ENCODE measurements at regions not wholly inside any gene's neighbourhood (a gene's known extent, or its start where the extent isn't known, plus 50 kb on each side); places are given as distances from the start of the nearest gene placed in this dataset.

DNA sequence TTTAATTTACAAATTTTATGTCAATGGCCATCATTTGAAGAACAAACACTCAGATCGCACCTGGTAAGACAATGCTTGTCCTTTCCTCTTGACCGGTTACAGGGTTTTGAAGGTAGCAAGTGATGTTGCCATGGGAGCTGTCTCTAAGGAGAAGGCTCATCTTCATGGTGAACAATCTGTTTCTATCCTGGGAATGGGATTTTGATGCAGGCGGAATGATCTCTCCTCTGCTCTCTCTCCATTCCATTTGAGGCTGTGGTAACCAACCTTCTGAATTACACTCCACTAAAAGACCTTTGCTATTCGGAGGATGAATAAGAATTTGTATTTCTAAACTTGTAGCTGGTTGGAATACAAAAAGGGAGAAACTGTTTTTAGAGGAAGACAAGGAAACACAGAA lies 57.9 kb upstream of the SLC5A9 start:
- Histone ChIP-seq H3K4me1 (no peaks in the 10 kb centered on the region), H3K27ac (no peak overlapping the region), H3K36me3 (no peaks in the 10 kb centered on the region), H3K9me3 (peaks cover 0 to 19% (median 4%) of the 10 kb centered on the region in 8 donors), H3K27me3 (replicated peaks in 1 of 7) (no peaks in the 10 kb centered on the region), H3K4me3 (no peak overlapping the region)
- intact Hi-C loops (cut with DNase I; ENCODE audit: low total_unique reads) = no loop called here
- TF ChIP-seq, protein P1, sequence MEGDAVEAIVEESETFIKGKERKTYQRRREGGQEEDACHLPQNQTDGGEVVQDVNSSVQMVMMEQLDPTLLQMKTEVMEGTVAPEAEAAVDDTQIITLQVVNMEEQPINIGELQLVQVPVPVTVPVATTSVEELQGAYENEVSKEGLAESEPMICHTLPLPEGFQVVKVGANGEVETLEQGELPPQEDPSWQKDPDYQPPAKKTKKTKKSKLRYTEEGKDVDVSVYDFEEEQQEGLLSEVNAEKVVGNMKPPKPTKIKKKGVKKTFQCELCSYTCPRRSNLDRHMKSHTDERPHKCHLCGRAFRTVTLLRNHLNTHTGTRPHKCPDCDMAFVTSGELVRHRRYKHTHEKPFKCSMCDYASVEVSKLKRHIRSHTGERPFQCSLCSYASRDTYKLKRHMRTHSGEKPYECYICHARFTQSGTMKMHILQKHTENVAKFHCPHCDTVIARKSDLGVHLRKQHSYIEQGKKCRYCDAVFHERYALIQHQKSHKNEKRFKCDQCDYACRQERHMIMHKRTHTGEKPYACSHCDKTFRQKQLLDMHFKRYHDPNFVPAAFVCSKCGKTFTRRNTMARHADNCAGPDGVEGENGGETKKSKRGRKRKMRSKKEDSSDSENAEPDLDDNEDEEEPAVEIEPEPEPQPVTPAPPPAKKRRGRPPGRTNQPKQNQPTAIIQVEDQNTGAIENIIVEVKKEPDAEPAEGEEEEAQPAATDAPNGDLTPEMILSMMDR (IDR thresholded peaks at IDR 0.05 in 8 of 11, conservative IDR thresholded peaks at IDR 0.05 in 3 of 11) = no peak
- TF ChIP-seq POLR2AphosphoS5 (IDR thresholded peaks at IDR 0.05) (no peak), POLR2A (IDR thresholded peaks at IDR 0.05) (no peak)
- DNase-seq = no peak
- 87 to 95% (median 88%) methylated on average over 4 of the region's 4 CpGs for WGBS, 5 donors

DNA sequence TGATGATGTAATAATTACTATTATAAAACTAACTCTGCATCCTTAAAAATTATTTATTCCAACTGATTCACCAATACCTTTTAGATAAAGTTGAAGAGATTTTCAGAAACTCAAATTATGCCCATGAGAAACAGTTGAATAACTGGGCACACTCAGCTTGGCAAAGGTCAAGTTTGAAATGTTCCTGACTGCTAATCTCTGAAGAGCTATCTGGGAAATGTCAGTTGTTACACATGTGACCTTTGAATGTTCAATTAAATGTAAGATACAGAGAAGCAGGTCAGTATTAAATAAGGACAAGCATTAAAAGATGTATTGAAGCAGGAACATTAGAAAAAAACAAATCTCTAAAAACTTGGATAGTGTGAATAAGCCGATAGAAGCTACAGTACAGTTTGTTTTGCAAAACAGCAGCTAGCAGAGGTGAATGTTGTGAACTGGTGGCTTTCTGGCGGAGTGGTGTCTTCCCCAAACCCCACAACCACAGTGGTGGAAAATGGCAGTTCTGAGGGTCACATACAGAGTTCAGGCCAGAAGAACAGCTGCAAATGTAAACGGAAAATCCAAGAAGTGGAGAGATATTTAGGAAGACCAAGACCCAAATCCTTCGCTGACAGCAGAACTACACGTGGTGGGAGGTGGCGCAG lies 61.9 kb upstream of the SLC5A9 start:
- DNase-seq = no peak
- Histone ChIP-seq H3K4me3 (no peak overlapping the region), H3K27me3 (replicated peaks in 1 of 7) (no peaks in the 10 kb centered on the region), H3K36me3 (no peaks in the 10 kb centered on the region), H3K27ac (no peak overlapping the region), H3K9me3 (no peaks in the 10 kb centered on the region), H3K4me1 (no peaks in the 10 kb centered on the region)
- 65 to 88% (median 78%) methylated on average over 6 of the region's 6 CpGs for WGBS, 5 donors
- no peak for TF ChIP-seq POLR2A (IDR thresholded peaks at IDR 0.05)
- TF ChIP-seq, protein P1 (IDR thresholded peaks at IDR 0.05 in 8 of 11, conservative IDR thresholded peaks at IDR 0.05 in 3 of 11) = no peak
- no peak for TF ChIP-seq POLR2AphosphoS5 (IDR thresholded peaks at IDR 0.05)
- intact Hi-C loops (cut with DNase I; ENCODE audit: low total_unique reads) = no loop called here

DNA sequence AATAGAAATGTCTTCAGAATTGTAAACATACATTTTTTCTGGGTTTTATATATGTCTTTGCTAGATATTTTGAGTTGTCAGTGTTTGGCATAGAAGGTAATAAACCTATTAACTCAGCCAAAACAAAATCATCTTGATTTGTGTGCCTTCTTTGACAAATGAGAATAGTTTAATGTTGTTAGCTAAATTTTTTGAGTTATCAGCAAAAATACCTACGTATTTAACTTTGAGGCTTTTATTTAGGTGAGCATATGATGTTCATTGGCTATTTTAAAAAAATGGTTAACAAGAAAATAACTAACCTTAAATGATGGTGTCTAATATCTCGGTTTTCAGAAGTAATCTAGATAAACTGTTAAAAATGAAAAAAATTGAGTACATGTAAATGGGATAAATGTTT lies 83.2 kb upstream of the SLC5A9 start:
- Histone ChIP-seq H3K4me3 (no peak overlapping the region), H3K36me3 (no peaks in the 10 kb centered on the region), H3K27ac (no peak overlapping the region), H3K4me1 (no peaks in the 10 kb centered on the region), H3K27me3 (replicated peaks in 1 of 7) (peaks cover 0 to 22% (median 0%) of the 10 kb centered on the region in 7 donors), H3K9me3 (peaks cover 0 to 13% (median 6%) of the 10 kb centered on the region in 8 donors)
- 72 to 89% (median 77%) methylated on average over 2 of the region's 2 CpGs for WGBS, 5 donors
- TF ChIP-seq, protein P1 (IDR thresholded peaks at IDR 0.05 in 8 of 11, conservative IDR thresholded peaks at IDR 0.05 in 3 of 11) = no peak
- no peak for TF ChIP-seq POLR2A (IDR thresholded peaks at IDR 0.05)
- no peak for TF ChIP-seq POLR2AphosphoS5 (IDR thresholded peaks at IDR 0.05)
- DNase-seq = no peak
- intact Hi-C loops (cut with DNase I; ENCODE audit: low total_unique reads) = no loop called here

DNA sequence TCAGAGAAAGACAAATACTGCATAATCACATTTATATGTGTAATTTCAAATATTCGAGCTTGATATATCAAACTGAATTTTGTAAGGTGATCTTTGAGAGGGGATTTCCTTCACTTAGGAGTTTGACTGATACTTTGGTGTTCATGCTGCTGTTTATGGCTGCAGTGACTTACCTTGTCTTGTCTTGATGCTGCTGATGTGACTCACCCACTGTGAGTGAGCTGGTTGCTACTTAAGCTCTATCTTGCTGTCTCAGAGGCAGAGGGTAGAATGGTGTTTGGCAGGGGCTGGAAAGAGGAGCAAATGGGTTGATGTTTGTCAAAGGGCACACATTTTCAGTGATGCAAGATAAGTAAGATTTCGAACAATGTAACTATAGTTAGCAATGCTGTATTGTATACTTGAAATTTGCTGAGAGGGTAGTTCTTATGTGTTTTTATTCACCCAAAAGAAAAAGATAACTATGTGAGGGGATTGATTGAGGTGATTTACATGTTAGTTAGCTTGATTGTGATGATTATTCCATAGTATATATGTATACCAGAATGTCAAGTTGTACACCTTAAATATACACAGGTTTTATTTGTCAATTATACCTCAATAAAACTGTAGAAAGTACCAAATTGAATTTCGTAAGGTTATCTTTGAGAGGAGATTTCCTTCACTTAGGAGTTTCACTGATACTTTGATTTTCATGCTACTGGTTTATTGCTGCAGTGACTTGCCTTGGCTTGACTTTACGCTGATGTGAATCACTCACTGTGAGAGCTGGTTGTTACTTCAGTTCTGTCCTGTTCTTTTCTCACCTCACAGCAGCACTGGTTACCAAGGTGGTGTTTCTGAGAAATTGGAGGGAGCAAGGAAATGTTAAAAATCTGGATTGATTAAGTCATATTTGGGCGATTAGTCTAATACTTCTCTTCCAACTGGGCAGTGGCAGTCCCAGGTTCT lies 94.5 kb upstream of the SLC5A9 start:
- Histone ChIP-seq H3K27ac (no peak overlapping the region), H3K4me3 (no peak overlapping the region), H3K27me3 (replicated peaks in 1 of 7) (no peaks in the 10 kb centered on the region), H3K36me3 (no peaks in the 10 kb centered on the region), H3K4me1 (no peaks in the 10 kb centered on the region), H3K9me3 (peaks cover 0 to 4% (median 0%) of the 10 kb centered on the region in 8 donors)
- 72 to 84% (median 81%) methylated on average over 5 of the region's 5 CpGs for WGBS, 5 donors
- no peak for TF ChIP-seq POLR2A (IDR thresholded peaks at IDR 0.05)
- no peak for TF ChIP-seq POLR2AphosphoS5 (IDR thresholded peaks at IDR 0.05)
- intact Hi-C loops (cut with DNase I; ENCODE audit: low total_unique reads) = no loop called here
- no peak for DNase-seq
